ENCODE measurements at regions not wholly inside any gene's neighbourhood (a gene's known extent, or its start where the extent isn't known, plus 50 kb on each side); places are given as distances from the start of the nearest gene placed in this dataset.

DNA sequence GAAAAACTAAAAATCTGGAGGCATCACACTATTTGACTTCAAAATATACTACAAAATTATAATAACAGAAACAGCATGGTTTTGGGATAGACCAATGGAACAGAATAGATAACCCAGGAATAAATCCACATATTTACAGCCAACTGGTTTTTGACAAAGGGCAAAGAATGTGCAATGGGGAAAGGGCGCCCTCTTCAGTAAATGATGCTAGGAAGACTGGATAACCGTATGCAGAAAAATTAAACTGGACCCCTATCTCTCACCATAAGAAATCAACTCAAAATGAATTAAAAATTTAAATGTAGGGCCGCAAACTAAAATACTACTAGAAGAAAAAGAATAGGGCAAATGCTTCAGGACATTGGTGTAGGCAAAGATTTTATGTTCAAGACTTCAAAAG, 440.5 kb upstream of the SGCG start:
- no peaks in the 10 kb centered on the region for H3K9me3 ChIP-seq (ENCODE audit: control insufficient read depth, low read depth, low read length)
- no peaks in the 10 kb centered on the region for H3K23me2 ChIP-seq (ENCODE audit: insufficient read length, low read depth, low read length, poor library complexity, severe bottlenecking)
- H2BK120ac ChIP-seq (ENCODE audit: low read depth, low read length, poor library complexity, severe bottlenecking) = no peak overlapping the region
- H4K20me1 ChIP-seq (ENCODE audit: control insufficient read depth, insufficient read depth, insufficient read length) = no peaks in the 10 kb centered on the region
- no peak overlapping the region for H2BK20ac ChIP-seq (ENCODE audit: low read depth, low read length, poor library complexity, severe bottlenecking)
- no peak overlapping the region for H2BK15ac ChIP-seq (ENCODE audit: low read depth, low read length)
- Mint-ChIP-seq H3K9me3 (no peaks in the 10 kb centered on the region), H3K27me3 (ENCODE audit: low read depth) (no peaks in the 10 kb centered on the region), H3K27ac (no peak overlapping the region), H3K4me3 (no peak overlapping the region), H3K4me1 (peaks cover 9 to 11% of the 10 kb centered on the region in 2 experiments), H3K36me3 (ENCODE audit: insufficient read depth in 1 of 3, low read depth in 3 of 3) (no peaks in the 10 kb centered on the region)
- H4K8ac ChIP-seq (replicated peaks; ENCODE audit: insufficient read length, low read depth, low read length) = no peak overlapping the region
- no peak overlapping the region for H3K18ac ChIP-seq (ENCODE audit: insufficient read length, low read depth, low read length)
- no CpG with 5 or more reads among the region's 3 CpGs for WGBS (ENCODE audit: extremely low coverage, insufficient read length, low lambda C conversion rate)
- H3K4me1 ChIP-seq (ENCODE audit: insufficient read depth, low read length) = no peaks in the 10 kb centered on the region
- no peak overlapping the region for H3K23ac ChIP-seq (ENCODE audit: insufficient read length, low read depth, low read length)
- no peak overlapping the region for H3K27ac ChIP-seq (ENCODE audit: insufficient read length, low read depth, low read length)
- no peak overlapping the region for H3K9ac ChIP-seq (ENCODE audit: extremely low read depth, insufficient read length, low read length)
- H4K91ac ChIP-seq (ENCODE audit: insufficient read length, low read depth, low read length) = no peak overlapping the region
- no peak overlapping the region for H4K5ac ChIP-seq (ENCODE audit: insufficient read length, low read depth, low read length)
- H2AFZ ChIP-seq (ENCODE audit: low read length) = no peak overlapping the region
- no peak overlapping the region for H2BK12ac ChIP-seq (ENCODE audit: insufficient read length, low read depth, low read length)
- no peaks in the 10 kb centered on the region for H3K27me3 ChIP-seq (ENCODE audit: insufficient read depth, low read length)
- H3T11ph ChIP-seq (ENCODE audit: low read length) = no peak overlapping the region
- H3K56ac ChIP-seq (ENCODE audit: insufficient read length, low read depth, low read length) = no peak overlapping the region
- H3K4me2 ChIP-seq (ENCODE audit: insufficient read depth, insufficient read length, low read length) = no peak overlapping the region
- H3K79me1 ChIP-seq (ENCODE audit: insufficient read depth, low read depth, low read length, poor library complexity, severe bottlenecking) = no peaks in the 10 kb centered on the region
- H2AK5ac ChIP-seq (ENCODE audit: insufficient read length, low read length) = no peak overlapping the region
- H3K79me2 ChIP-seq (ENCODE audit: insufficient read depth, low read length) = no peaks in the 10 kb centered on the region
- TF ChIP-seq, protein P1, sequence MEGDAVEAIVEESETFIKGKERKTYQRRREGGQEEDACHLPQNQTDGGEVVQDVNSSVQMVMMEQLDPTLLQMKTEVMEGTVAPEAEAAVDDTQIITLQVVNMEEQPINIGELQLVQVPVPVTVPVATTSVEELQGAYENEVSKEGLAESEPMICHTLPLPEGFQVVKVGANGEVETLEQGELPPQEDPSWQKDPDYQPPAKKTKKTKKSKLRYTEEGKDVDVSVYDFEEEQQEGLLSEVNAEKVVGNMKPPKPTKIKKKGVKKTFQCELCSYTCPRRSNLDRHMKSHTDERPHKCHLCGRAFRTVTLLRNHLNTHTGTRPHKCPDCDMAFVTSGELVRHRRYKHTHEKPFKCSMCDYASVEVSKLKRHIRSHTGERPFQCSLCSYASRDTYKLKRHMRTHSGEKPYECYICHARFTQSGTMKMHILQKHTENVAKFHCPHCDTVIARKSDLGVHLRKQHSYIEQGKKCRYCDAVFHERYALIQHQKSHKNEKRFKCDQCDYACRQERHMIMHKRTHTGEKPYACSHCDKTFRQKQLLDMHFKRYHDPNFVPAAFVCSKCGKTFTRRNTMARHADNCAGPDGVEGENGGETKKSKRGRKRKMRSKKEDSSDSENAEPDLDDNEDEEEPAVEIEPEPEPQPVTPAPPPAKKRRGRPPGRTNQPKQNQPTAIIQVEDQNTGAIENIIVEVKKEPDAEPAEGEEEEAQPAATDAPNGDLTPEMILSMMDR (conservative IDR thresholded peaks at IDR 0.05) = peak; percentile 78
- H3K14ac ChIP-seq (ENCODE audit: insufficient read depth, low read length) = no peak overlapping the region
- H2BK5ac ChIP-seq (ENCODE audit: insufficient read length, low read length) = no peak overlapping the region
- no peak for DNase-seq
- H3K4ac ChIP-seq (ENCODE audit: low read depth, low read length) = no peak overlapping the region
